ENCODE measurements at regions not wholly inside any gene's neighbourhood (a gene's known extent, or its start where the extent isn't known, plus 50 kb on each side); places are given as distances from the start of the nearest gene placed in this dataset.

DNA sequence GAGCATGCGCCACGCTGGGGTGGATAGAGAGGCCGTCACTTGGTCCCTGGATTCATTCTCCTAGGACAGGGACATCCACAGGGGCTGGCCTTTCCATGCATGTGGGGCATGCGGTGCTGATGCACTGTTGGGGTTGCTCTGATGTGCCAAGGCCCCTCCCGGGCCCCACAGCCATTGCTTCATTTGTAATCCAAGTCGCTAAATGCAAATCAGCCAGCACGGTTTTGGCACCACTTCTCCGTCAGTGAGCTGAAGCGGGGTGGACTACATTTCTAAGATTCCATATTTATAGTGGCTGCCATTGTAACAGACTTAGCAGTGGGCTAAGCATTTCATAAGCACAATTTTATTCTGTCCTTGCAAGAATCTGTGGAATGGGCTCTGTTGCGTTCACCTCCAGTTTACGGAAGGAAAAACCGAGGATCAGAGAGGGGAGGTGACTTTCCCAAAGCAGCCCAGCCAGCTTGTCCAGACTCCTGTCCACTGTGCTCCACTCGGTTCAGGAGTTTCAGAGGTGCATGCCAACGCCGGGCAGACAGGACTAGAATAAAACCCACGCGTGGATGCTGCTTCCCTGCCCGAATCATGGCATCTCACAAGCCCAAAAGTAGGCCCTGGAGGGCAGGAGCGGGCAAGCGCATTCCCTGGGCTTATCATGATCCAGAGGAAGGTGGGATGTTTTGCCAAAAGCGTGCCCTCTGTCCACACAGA, 102.6 kb upstream of the COL5A1 start:
- ATAC-seq (ENCODE audit: low read depth) (no peak), DNase-seq (ENCODE audit: low spot score) (no peak)
- no peaks in the 10 kb centered on the region for H3K27me3 ChIP-seq (ENCODE audit: insufficient read depth, poor library complexity, severe bottlenecking)
- TF ChIP-seq, protein P1, sequence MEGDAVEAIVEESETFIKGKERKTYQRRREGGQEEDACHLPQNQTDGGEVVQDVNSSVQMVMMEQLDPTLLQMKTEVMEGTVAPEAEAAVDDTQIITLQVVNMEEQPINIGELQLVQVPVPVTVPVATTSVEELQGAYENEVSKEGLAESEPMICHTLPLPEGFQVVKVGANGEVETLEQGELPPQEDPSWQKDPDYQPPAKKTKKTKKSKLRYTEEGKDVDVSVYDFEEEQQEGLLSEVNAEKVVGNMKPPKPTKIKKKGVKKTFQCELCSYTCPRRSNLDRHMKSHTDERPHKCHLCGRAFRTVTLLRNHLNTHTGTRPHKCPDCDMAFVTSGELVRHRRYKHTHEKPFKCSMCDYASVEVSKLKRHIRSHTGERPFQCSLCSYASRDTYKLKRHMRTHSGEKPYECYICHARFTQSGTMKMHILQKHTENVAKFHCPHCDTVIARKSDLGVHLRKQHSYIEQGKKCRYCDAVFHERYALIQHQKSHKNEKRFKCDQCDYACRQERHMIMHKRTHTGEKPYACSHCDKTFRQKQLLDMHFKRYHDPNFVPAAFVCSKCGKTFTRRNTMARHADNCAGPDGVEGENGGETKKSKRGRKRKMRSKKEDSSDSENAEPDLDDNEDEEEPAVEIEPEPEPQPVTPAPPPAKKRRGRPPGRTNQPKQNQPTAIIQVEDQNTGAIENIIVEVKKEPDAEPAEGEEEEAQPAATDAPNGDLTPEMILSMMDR (IDR thresholded peaks at IDR 0.05; ENCODE audit: poor library complexity, severe bottlenecking): no peak
- peaks cover 3% of the 10 kb centered on the region for H3K4me1 ChIP-seq (ENCODE audit: insufficient read depth, poor library complexity, severe bottlenecking)
- no peaks in the 10 kb centered on the region for H3K9me3 ChIP-seq (ENCODE audit: severe bottlenecking)
- no peak overlapping the region for H3K4me3 ChIP-seq (ENCODE audit: severe bottlenecking)
- H3K36me3 ChIP-seq (ENCODE audit: low read depth): no peaks in the 10 kb centered on the region
- no peak overlapping the region for H3K27ac ChIP-seq (ENCODE audit: poor library complexity, severe bottlenecking)

GRCh38 chr9:134539586-134540194, 101.9 kb upstream of the COL5A1 start:
- ATAC-seq (ENCODE audit: low read depth) (no peak), DNase-seq (ENCODE audit: low spot score) (no peak)
- TF ChIP-seq, protein P1 (IDR thresholded peaks at IDR 0.05; ENCODE audit: poor library complexity, severe bottlenecking): no peak
- Histone ChIP-seq H3K4me1 (ENCODE audit: insufficient read depth, poor library complexity, severe bottlenecking) (peaks cover 3% of the 10 kb centered on the region), H3K27me3 (ENCODE audit: insufficient read depth, poor library complexity, severe bottlenecking) (no peaks in the 10 kb centered on the region), H3K9me3 (ENCODE audit: severe bottlenecking) (no peaks in the 10 kb centered on the region), H3K4me3 (ENCODE audit: severe bottlenecking) (no peak overlapping the region), H3K27ac (ENCODE audit: poor library complexity, severe bottlenecking) (no peak overlapping the region), H3K36me3 (ENCODE audit: low read depth) (no peaks in the 10 kb centered on the region)

DNA sequence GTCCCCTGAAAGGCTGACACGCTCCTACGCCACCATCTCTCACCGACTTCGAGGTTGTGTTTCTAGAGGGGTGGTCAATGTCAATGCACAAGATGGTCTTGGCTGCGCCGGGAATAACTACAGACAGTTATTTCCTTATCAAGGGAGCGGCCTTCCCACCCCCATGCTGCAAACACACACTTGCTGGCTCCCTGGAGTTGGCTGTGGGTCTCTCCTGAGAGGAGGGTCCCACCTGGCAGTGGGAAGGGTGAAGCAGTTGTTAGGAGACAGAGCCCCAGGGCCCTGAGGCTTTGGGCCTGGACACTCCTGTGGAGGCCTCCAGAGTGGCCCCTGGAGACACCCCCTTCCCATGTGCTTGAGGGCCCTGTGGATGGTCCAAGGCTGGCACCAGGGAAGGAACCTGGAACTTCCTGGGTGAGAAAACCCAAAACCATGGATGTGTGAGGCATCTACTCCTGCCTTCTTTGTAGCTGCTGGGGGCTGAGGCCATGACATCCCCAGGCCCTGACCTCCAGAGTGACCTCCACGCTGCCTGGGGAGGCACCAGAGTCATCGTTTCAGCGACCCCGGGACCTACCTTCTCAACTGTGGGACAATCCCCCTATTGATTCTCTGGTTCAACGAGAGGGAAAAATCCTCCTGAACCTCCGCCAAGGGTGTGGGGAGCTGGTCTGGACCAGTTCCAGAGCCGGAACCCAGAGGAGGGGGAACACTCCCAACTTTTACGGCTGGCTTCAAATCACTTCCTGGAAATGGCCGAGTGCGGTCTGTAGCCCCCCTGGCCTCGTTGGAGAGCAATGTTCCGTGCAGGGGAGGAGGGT, 101.1 kb upstream of the COL5A1 start:
- Histone ChIP-seq H3K4me3 (ENCODE audit: severe bottlenecking) (no peak overlapping the region), H3K4me1 (ENCODE audit: insufficient read depth, poor library complexity, severe bottlenecking) (peaks cover 3% of the 10 kb centered on the region), H3K27ac (ENCODE audit: poor library complexity, severe bottlenecking) (no peak overlapping the region), H3K36me3 (ENCODE audit: low read depth) (no peaks in the 10 kb centered on the region), H3K9me3 (ENCODE audit: severe bottlenecking) (no peaks in the 10 kb centered on the region), H3K27me3 (ENCODE audit: insufficient read depth, poor library complexity, severe bottlenecking) (no peaks in the 10 kb centered on the region)
- TF ChIP-seq, protein P1 (IDR thresholded peaks at IDR 0.05; ENCODE audit: poor library complexity, severe bottlenecking): no peak
- ATAC-seq (ENCODE audit: low read depth): no peak
- no peak for DNase-seq (ENCODE audit: low spot score)

- TF ChIP-seq, protein P1 (IDR thresholded peaks at IDR 0.05; ENCODE audit: poor library complexity, severe bottlenecking): no peak
- H3K27me3 ChIP-seq (ENCODE audit: insufficient read depth, poor library complexity, severe bottlenecking): no peaks in the 10 kb centered on the region
- no peak overlapping the region for H3K4me3 ChIP-seq (ENCODE audit: severe bottlenecking)
- DNase-seq (ENCODE audit: low spot score): no peak
- no peaks in the 10 kb centered on the region for H3K9me3 ChIP-seq (ENCODE audit: severe bottlenecking)
- H3K4me1 ChIP-seq (ENCODE audit: insufficient read depth, poor library complexity, severe bottlenecking): peaks cover 2% of the 10 kb centered on the region
- no peak for ATAC-seq (ENCODE audit: low read depth)
- no peak overlapping the region for H3K27ac ChIP-seq (ENCODE audit: poor library complexity, severe bottlenecking)
- H3K36me3 ChIP-seq (ENCODE audit: low read depth): no peaks in the 10 kb centered on the region
These were observed 100.4 kb upstream of the COL5A1 start for GRCh38 chr9:134541097-134541747.
